Body of pancreas (tissue), 4 donors: ENCODE measurements at regions not wholly inside any gene's neighbourhood (a gene's known extent, or its start where the extent isn't known, plus 50 kb on each side); places are given as distances from the start of the nearest gene placed in this dataset.
"Not testable (repeated sequence)": the region's sequence is repeated elsewhere in the genome, so short reads cannot be mapped to it uniquely, and the experiment has no call there.

Experiments
- ATAC-seq: fragments of 150-250 bp; one replicate; pipeline ENCODE4 v1.9.1; 2016
- DNase-seq, 4 donors: peaks; one replicate each; pipeline ENCODE4 v3.0.0-alpha.2; 2019
- H3K27ac ChIP-seq, 4 donors: fragments of 200-600 bp; sonication (generic); 1 replicate in 3 of 4; 2 replicates in 1 of 4; pipeline versions ENCODE4 v1.5.1 to v1.6.1; 2016 to 2019; ENCODE audit warnings: mild to moderate bottlenecking in 1 of 4, mixed read lengths in 1 of 4, moderate library complexity in 1 of 4
- H3K27me3 ChIP-seq, 2 donors: fragments of 200-600 bp; sonication (generic); one replicate each; pipeline ENCODE4 v1.6.0; 2016; ENCODE audit warnings: mild to moderate bottlenecking in 1 of 2
- H3K36me3 ChIP-seq, 2 donors: fragments of 200-600 bp; sonication (generic); replicated peaks in 1 of 2; 2 replicates each; pipeline ENCODE4 v1.5.1; 2016; ENCODE audit warnings: low read depth in 2 of 2; ENCODE audit not compliant: insufficient read depth in 1 of 2
- H3K4me1 ChIP-seq: fragments of 200-600 bp; sonication (generic); one replicate; pipeline ENCODE4 v1.6.0; 2016
- H3K4me3 ChIP-seq, 2 donors: fragments of 200-600 bp; sonication (generic); 1 replicate in 1 of 2; 2 replicates in 1 of 2; pipeline ENCODE4 v1.5.1; 2016 to 2019
- H3K9me3 ChIP-seq, 3 donors: fragments of 200-600 bp; sonication (generic); 1 replicate in 2 of 3; 2 replicates in 1 of 3; pipeline ENCODE4 v1.5.1; 2016
- CTCF ChIP-seq, 7 experiments: fragments of 450-650 bp in 4 of 7; fragments of 200-600 bp in 3 of 7; sonication (generic) in 3 of 7; IDR thresholded peaks; one replicate each; pipeline ENCODE4 v1.5.1; 2016 to 2019; ENCODE audit warnings: antibody characterized with exemption in 7 of 7
- POLR2A ChIP-seq, 3 donors: fragments of 450-650 bp; IDR thresholded peaks; one replicate each; pipeline ENCODE4 v1.6.1; 2016; ENCODE audit warnings: antibody characterized with exemption in 3 of 3, mild to moderate bottlenecking in 2 of 3
- WGBS, 2 donors: methylation state at CpG; one replicate each; pipeline ENCODE4 v1.1.5; 2017; 5-methylcytosine and 5-hydroxymethylcytosine counted together
- intact Hi-C: fragments of 100-400 bp; cut with DNase I; formaldehyde crosslinking; loops from one replicate; pipeline ENCODE4 v1.15.1; 2023

DNA sequence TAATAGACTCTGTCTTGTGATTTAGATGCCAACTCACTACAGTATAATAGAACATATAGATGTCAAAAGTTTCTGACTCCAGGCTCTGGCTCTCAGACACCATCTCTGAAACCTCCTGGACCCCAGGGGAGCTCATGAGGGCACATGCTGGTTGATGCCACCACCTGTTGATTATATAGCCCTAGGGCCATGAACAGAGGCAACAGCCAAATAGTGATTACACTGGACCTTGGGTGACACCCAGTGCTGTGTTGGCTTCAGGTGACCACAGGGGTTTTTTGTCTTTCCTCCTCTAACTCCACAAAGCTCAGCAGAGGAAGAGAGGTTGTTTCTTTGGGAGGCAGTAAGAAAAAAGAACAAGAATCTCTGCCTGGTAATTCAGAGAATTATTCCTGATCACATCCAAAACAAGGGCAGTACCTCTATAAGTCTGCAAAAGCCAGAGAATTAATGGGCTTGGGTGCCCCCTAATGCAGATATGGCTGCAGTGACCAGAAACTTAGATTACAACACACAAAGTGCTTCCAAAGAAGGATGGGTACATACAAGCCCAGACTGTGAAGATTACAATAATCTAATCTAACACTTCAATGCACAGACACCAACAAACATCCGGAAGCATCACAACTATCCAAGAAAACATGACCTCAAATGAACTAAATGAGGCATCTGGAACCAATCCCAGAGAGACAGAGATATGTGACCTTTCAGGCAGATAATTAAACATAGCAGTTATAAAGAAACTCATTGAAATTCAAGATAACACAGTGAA, 1920.6 kb downstream of the ARAP2 start:
- Histone ChIP-seq H3K4me3 (no peak overlapping the region), H3K36me3 (no peaks in the 10 kb centered on the region), H3K4me1 (no peaks in the 10 kb centered on the region), H3K27ac (no peak overlapping the region), H3K9me3 (no peaks in the 10 kb centered on the region), H3K27me3 (no peaks in the 10 kb centered on the region)
- no peak for ATAC-seq
- DNase-seq, result no peak
- TF ChIP-seq CTCF (IDR thresholded peaks at IDR 0.05) (no peak), POLR2A (IDR thresholded peaks at IDR 0.05) (no peak)
- intact Hi-C loops, result no loop called here
- WGBS, 2 donors, result 25 to 54% methylated on average over 1 of the region's 1 CpG

DNA sequence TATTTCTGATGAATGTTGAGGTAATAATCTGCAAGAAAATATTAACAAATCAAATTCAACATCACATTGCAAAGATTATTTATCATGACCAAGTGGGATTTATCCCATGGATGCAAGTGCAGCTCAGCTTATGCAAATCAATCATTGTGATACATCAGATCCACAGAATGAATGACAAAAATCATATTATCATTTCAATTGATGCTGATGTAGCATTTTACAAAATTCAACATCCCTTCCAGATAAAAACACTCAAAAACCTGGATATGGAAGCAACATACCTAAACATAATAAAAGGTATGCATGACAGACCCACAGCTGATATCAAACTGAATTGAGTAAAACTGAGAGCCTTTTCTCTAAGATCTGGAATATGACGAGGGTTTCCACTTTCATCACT, 1915.4 kb downstream of the ARAP2 start:
- no peaks in the 10 kb centered on the region for H3K4me1 ChIP-seq
- H3K27ac ChIP-seq, result no peak overlapping the region
- WGBS, 2 donors, result 45 to 70% methylated on average over 1 of the region's 1 CpG
- no peaks in the 10 kb centered on the region for H3K9me3 ChIP-seq
- no peaks in the 10 kb centered on the region for H3K36me3 ChIP-seq
- intact Hi-C loops, result no loop called here
- TF ChIP-seq CTCF (IDR thresholded peaks at IDR 0.05) (no peak), POLR2A (IDR thresholded peaks at IDR 0.05) (no peak)
- H3K27me3 ChIP-seq, result no peaks in the 10 kb centered on the region
- no peak for DNase-seq
- ATAC-seq, result no peak
- H3K4me3 ChIP-seq, result no peak overlapping the region

GRCh38 chr4:34335156-34335555, 1909.2 kb downstream of the ARAP2 start:
- DNase-seq, H3K36me3 ChIP-seq, H3K4me1 ChIP-seq, H3K9me3 ChIP-seq, ATAC-seq, H3K27ac ChIP-seq, intact Hi-C loops, H3K4me3 ChIP-seq, H3K27me3 ChIP-seq: not testable (repeated sequence)
- WGBS, 2 donors, result 82 to 88% methylated on average over 13 of the region's 13 CpGs

GRCh38 chr4:34335556-34335955, 1908.8 kb downstream of the ARAP2 start:
- H3K27me3 ChIP-seq, intact Hi-C loops, DNase-seq, H3K4me1 ChIP-seq, H3K9me3 ChIP-seq, H3K4me3 ChIP-seq, H3K27ac ChIP-seq, ATAC-seq, H3K36me3 ChIP-seq: not testable (repeated sequence)
- 82 to 89% methylated on average over 3 to 21 of the region's 22 CpGs for WGBS, 2 donors

GRCh38 chr4:34362654-34363053, 1881.7 kb downstream of the ARAP2 start:
- H3K9me3 ChIP-seq, result no peaks in the 10 kb centered on the region
- no peaks in the 10 kb centered on the region for H3K36me3 ChIP-seq
- H3K27me3 ChIP-seq, result no peaks in the 10 kb centered on the region
- DNase-seq (no peak), ATAC-seq (no peak)
- TF ChIP-seq POLR2A (IDR thresholded peaks at IDR 0.05), result no peak
- no peak for TF ChIP-seq CTCF (IDR thresholded peaks at IDR 0.05)
- intact Hi-C loops, result no loop called here
- H3K4me1 ChIP-seq, result no peaks in the 10 kb centered on the region
- no peak overlapping the region for H3K4me3 ChIP-seq
- H3K27ac ChIP-seq, result no peak overlapping the region

DNA sequence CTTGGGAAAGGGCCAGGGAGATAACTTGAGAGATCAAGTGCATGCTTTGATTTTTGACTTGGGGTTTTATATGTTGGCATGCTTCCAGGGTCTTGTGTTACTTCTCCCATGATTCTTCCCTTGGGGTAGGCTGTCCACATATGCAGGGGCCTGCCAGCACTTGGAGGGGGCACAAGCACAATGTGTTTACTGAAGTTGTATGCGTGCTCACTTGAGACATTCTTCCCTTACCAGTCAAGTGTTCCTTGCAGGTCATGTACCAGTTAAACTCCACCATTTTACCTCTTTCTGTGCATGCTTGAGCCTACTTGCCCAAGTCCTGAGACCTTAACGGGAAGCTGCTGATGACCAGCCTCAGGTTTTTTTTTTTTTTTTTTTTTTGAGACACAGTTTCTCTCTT, 1880.5 kb downstream of the ARAP2 start:
- no peak for TF ChIP-seq CTCF (IDR thresholded peaks at IDR 0.05)
- TF ChIP-seq POLR2A (IDR thresholded peaks at IDR 0.05), result no peak
- 55 to 78% methylated on average over 2 of the region's 2 CpGs for WGBS, 2 donors
- Histone ChIP-seq H3K9me3 (no peaks in the 10 kb centered on the region), H3K4me1 (no peaks in the 10 kb centered on the region), H3K4me3 (no peak overlapping the region), H3K27ac (no peak overlapping the region), H3K27me3 (no peaks in the 10 kb centered on the region), H3K36me3 (no peaks in the 10 kb centered on the region)
- no peak for ATAC-seq
- no peak for DNase-seq
- intact Hi-C loops, result no loop called here
